Activated CD8-positive, alpha-beta memory T cell treated with anti-CD3 and anti-CD28 coated beads for 48 hours (primary cell): ENCODE measurements at regions not wholly inside any gene's neighbourhood (a gene's known extent, or its start where the extent isn't known, plus 50 kb on each side); places are given as distances from the start of the nearest gene placed in this dataset.
A peak's percentile ranks its signal among the peaks of the same experiment; 100 is the strongest.
"Not testable (repeated sequence)": the region's sequence is repeated elsewhere in the genome, so short reads cannot be mapped to it uniquely, and the experiment has no call there.

Experiments
- DNase-seq, 3 experiments: peaks; one replicate each; pipeline ENCODE4 v3.0.0-alpha.2; 2020; ENCODE audit warnings: low read depth in 2 of 3, low spot score in 2 of 3

GRCh38 chr15:77944002-77944867, 133.3 kb downstream of the TBC1D2B start:
- DNase-seq: peak in 2 of 3 experiments; percentile 11 to 15

GRCh38 chr15:77942611-77943211, 134.8 kb downstream of the TBC1D2B start:
- no peak for DNase-seq

GRCh38 chr15:77941090-77941827, 136.3 kb downstream of the TBC1D2B start:
- not testable (repeated sequence) for DNase-seq

GRCh38 chr15:77940381-77940947, 137.0 kb downstream of the TBC1D2B start:
- no peak for DNase-seq

- DNase-seq: no peak
These were observed 137.7 kb downstream of the TBC1D2B start for GRCh38 chr15:77939851-77940250.

- not testable (repeated sequence) for DNase-seq
These were observed 138.5 kb downstream of the TBC1D2B start for GRCh38 chr15:77939026-77939425.

GRCh38 chr15:77938546-77938945, 139.0 kb downstream of the TBC1D2B start:
- not testable (repeated sequence) for DNase-seq

GRCh38 chr15:77936567-77936966, 140.9 kb downstream of the TBC1D2B start:
- DNase-seq: not testable (repeated sequence)

GRCh38 chr15:77934516-77934915, 143.0 kb downstream of the TBC1D2B start:
- DNase-seq: not testable (repeated sequence)

- not testable (repeated sequence) for DNase-seq
These were observed 146.6 kb downstream of the TBC1D2B start for GRCh38 chr15:77930907-77931306.

GRCh38 chr15:77930490-77930889, 147.0 kb downstream of the TBC1D2B start:
- DNase-seq: not testable (repeated sequence)

- DNase-seq: not testable (repeated sequence)
These were observed 150.7 kb downstream of the TBC1D2B start for GRCh38 chr15:77926789-77927188.

GRCh38 chr15:77926296-77926695, 151.2 kb downstream of the TBC1D2B start:
- DNase-seq: not testable (repeated sequence)

- DNase-seq: not testable (repeated sequence)
These were observed 152.4 kb downstream of the TBC1D2B start for GRCh38 chr15:77925101-77925500.

GRCh38 chr15:77921664-77922063, 155.8 kb downstream of the TBC1D2B start:
- no peak for DNase-seq

GRCh38 chr15:77916966-77917635, 160.4 kb downstream of the TBC1D2B start:
- not testable (repeated sequence) for DNase-seq

GRCh38 chr15:77915961-77916330, 161.6 kb downstream of the TBC1D2B start:
- not testable (repeated sequence) for DNase-seq

GRCh38 chr15:77915261-77915960, 162.1 kb downstream of the TBC1D2B start:
- DNase-seq: no peak

GRCh38 chr15:77914531-77914930, 163.0 kb downstream of the TBC1D2B start:
- not testable (repeated sequence) for DNase-seq
